ENCODE measurements at regions not wholly inside any gene's neighbourhood (a gene's known extent, or its start where the extent isn't known, plus 50 kb on each side); places are given as distances from the start of the nearest gene placed in this dataset.

GRCh38 chr14:71651228-71651627, 281.0 kb upstream of the RGS6 start:
- no peak for DNase-seq

- no peak for DNase-seq
These were observed 279.9 kb upstream of the RGS6 start for GRCh38 chr14:71652368-71652767.

GRCh38 chr14:71654810-71655209, 277.4 kb upstream of the RGS6 start:
- no peak for DNase-seq

DNA sequence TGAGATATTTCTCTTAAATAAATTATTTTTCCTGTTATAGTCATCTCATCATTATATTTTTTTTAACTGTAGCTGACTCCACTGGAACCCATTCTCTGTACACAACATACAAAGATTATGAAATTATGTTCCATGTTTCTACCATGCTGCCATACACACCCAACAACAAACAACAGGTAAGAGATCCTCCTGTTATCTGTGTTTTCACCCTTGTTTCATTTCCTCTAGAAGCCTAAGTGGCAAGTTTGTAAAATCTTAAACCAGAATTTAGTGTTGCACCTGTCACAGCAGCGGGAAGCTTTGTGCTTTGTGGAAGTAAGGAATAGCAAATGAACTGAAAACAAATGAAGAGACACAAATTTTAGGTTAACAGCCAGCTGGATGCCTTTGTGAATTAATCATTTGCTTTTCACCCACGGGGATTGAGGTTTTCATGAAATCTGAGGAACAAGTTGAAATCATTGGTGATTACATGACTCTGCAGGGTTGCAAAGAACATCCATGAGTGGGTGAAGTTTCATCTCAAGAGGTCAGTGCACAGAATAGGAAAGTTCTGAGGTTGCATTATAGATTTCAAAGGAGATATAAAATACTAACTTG, 273.9 kb upstream of the RGS6 start:
- no peak for DNase-seq

- DNase-seq, result no peak
These were observed 273.1 kb upstream of the RGS6 start for GRCh38 chr14:71659159-71659558.

DNA sequence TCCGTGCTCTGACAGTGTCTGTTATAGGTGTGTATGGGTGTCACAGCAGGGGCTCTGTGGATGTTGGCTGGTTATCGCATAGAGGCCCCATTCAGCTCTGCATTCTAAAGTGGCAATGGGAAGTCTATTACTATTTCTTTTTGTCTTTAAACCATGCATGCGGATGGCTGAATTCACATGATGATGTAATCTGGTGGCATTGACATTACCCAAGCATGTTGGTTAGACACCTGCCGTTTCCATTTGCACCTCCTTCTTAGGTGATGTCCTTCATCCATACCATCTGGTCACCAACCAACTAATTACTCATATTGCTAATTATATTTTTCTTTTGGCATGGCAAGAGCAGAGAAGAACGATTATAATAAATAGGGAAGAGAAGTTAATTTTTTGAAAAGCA, 270.8 kb upstream of the RGS6 start:
- DNase-seq, result no peak

DNA sequence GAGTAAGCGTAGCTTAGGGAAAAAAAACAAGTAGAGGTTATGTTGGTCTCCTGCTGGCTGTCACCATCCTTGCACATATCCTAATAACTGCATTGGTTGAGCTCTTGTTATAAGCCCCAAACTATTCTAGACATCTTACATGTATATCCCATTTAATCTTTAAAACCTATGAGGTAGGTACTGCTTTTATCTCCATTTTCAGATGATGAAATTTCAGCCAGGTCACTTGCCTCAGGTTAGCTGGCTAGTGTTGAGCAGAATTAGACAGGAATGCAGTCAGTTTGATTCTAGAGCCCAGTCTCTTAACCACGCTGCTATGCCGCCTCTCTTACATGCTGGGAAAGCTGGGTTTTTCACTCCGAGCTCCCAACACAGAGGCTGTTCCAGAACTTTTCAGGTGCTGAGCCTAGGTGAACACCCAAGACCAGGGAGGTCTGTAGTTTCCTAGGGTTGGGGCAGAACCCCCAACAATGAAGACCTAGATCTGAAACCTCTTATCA, 269.9 kb upstream of the RGS6 start:
- DNase-seq, result no peak

- no peak for DNase-seq
These were observed 267.1 kb upstream of the RGS6 start for GRCh38 chr14:71665157-71665556.

DNA sequence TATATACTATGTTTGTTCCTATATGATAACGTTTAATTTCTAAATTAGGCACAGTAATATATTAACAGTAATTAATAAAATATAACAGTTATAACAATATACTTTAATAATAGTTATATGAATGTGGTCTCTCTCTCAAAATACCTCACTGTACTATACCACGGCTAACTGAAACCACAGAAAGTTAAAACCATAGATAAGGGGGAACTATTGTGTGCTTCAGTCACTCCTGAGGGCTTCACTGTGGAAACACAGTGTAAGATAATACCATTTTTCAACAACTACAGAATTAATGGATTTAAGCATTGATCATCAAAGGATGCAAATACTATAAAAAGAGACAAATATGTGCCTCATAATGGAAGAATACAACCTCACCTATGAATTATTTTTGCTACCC, 266.4 kb upstream of the RGS6 start:
- no peak for DNase-seq

DNA sequence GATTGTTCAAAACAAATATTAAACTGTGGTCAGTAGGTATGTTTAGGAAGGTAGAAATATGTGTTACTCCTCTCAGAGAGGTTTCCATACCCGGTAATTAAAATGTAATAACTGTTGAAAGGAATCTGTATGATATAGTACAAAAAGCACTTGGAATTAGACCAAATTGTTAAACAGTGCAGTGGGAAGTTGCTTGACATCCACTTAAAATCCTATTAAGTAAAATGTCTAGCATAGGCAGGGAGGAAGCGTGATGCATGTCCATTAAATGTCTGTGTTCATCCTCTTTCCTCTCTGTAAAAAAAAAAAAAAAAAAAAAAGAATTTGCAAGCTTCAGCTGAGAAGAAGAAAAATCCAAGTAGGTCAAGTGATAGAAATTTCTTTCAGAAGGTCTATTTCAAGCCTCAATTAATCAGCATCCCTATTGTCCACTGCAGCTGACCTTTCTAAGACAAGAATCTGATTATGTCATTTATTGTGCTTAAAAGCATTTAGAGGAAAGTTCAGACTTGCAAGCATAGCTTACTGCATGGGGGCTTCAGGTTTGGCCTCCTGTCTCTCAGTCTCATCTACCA, 265.6 kb upstream of the RGS6 start:
- no peak for DNase-seq

DNA sequence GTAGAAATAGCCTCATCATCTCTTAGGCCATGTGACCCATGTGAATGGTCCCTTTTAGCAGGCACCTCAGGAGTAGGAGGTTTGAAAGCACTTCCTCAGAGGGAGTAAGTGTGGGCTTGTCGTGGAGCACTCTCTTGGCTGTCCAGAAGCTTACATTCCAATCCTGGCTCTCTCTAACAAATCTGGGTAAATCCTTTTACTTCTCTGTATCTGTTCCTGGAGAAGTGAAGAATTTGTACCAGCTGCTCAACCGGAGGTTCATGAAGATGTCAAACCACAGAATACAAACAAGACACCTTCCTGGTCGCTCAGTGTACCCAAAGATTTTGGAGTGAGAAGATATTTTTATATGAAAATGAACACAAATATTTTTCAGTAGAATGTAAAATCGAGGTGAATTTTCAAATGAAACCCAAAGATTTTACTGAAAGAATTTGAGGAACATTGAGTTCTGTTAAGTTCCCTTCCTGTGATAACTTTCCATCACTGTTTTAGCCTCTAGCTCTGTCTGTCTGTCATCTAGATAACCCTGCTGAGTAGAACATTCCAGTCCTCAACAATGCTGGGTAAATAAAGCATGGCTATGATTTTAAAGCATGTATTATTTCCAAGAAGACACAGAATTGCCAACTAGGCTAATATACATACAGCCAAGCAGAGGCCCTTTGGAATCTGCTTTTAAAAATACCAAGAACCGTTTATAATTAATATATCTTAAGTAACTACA, 263.9 kb upstream of the RGS6 start:
- DNase-seq, result no peak

GRCh38 chr14:71672596-71672995, 259.6 kb upstream of the RGS6 start:
- no peak for DNase-seq

DNA sequence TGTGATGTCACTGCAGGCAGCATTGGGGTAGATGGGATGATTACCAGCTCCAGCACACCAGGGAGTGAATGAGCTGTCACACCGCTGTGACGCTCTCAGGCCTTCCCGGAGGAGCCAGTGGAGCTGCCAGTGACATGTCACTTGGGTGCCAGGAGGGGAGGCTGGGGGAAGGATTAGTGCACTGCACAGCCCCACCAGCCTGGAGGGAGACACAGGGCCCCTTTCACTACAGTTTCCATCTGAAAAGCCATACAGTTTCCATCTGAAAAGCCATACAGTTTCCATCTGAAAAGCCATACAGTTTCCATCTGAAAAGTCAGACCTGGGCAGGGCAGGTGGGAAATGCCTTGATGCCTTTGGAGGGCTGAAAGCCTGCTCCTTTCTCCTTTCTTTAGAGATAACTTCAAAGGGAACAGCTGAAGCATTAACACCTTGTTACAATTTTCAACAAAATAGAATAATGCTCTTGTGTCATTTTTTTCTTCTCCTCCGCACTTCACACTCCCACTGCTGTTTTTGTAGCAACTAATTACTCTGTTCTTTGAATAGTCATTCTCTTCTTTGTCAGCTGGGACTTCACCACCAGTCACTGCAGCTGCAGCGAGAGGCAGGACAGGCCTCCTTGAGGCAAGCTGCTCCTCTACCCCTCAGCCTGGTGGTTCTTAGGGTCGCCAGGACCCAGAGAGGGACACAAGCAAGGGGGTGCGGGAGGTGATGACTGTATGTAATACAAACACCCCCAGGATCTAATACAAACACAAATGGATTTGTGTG, 256.9 kb upstream of the RGS6 start:
- no peak for DNase-seq

DNA sequence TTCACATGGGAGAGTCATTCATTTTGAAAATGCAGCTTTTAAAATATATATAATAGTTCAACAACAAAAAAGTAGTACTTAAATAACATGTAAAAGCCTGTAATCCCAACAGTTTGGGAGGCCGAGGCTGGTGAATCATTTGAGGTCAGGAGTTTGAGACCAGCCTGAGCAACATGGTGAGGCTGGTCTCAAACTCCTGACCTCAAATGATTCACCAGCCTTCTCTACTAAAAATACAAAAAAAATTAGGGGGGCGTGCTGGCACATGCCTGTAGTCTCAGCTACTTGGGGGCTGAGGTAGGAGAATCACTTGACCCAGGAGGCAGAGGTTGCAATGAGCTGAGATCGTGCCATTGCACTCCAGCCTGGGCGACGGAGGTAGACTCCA, 256.3 kb upstream of the RGS6 start:
- DNase-seq, result no peak

- no peak for DNase-seq
These were observed 251.4 kb upstream of the RGS6 start for GRCh38 chr14:71680736-71681387.

DNA sequence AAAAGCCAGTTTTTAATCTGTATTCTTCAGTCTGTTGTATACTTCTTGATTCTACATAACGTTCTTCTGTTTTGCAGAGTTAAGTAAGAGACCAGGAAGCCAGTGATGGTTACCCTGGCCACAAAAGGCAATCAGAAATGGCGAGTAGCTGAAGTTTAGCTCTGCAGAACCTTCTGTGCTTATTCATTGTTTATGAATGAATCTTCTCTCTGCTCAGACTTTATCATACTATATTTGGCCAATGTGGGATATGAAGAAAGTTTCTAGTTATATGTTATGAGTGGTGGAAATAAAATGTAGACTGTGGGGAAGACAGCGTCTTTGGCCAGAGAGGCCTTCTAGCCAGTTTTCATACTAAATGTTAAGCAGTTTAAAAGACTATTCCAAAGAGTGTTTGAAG, 249.9 kb upstream of the RGS6 start:
- no peak for DNase-seq

GRCh38 chr14:71684323-71684722, 247.9 kb upstream of the RGS6 start:
- no peak for DNase-seq

- DNase-seq, result no peak
These were observed 245.6 kb upstream of the RGS6 start for GRCh38 chr14:71686677-71687076.

DNA sequence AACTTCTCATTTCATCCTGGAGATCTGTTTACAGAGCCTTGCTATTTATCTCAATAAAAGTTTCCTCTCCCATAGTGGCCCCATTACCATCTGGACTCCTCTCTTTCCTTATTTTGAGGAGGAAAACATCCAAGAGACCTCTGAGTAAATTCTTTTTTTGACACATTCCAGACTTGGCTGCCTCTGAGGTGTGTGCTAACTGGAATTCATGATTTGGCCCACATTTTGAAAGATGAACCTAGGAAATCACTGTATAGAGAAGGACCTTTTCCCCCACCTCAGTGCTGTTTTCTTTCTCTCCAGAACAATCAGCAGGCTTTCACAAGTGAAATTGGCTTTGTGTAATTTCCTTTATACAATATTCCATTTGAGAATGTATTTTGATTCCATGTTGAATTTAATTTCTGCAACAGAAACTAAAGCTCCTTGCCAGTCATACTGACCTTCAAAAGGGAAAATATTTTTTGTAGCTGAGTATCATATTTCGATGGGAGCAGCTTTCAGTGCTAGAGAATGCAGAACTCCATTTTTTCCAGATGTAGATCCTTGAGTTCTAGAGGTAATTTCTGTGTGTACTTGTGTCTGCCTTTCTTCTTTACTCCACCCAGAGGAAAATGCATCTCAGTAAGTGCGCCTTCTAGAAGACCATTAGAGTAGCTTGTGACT, 244.9 kb upstream of the RGS6 start:
- no peak for DNase-seq

DNA sequence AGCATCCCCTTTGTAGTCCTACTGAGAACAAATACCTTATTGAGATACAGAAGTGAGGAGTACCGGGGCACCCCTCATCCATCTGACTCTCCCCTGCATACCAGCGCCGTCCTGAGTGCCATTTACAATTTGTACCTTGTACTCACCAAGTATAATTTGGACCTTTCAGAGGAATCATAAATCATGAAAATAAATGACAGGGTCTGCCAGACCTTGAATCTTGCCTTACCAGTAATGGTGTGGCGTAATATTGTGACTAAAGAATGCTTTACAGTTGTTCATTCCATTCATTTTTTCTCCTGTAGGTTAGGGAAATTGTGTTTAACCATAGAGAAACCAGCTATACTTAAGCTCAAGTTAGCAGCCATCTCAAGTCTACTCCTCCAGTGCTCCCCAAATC, 243.7 kb upstream of the RGS6 start:
- no peak for DNase-seq

DNA sequence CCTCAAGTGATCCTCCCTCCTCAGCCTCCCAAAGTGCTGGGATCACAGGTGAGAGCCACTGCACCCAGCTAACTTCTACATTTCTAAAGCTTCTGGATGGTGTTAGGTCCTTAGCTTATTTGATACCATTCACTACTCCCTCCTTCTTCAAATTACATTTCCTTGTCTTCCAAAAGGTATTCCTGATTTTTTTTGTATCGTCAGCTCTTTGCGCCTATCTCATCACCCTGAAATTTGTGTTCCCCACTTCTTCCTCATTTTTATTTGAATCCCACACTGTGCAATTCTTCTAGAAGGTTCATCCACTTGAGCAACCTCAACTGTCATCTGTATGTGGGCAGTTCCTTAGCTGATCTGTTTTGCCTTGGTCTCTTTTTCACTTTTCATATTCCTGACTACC, 241.8 kb upstream of the RGS6 start:
- no peak for DNase-seq

DNA sequence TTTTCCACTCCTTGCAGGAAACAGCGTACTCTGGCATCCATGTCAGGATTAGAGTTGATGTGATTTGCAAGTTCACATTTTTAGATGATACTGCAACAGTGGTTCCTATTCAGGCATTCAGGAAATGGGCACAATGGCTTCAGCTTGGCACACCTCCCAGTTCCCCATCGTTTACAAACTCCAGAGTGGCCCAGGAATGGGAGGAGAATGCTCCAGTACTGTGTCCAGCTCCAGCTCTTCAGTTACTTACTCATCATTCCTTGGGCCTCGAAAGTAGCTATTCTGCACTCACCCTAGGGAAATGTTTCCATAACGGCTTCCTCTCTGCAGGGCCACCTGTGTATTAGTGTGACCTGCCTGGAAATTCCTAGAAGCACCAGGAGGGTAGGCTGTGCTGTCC, 239.7 kb upstream of the RGS6 start:
- DNase-seq, result no peak

GRCh38 chr14:71693381-71693780, 238.8 kb upstream of the RGS6 start:
- DNase-seq, result no peak
